Coronary artery (tissue), 2 donors: ENCODE measurements at regions not wholly inside any gene's neighbourhood (a gene's known extent, or its start where the extent isn't known, plus 50 kb on each side); places are given as distances from the start of the nearest gene placed in this dataset.
A peak's percentile ranks its signal among the peaks of the same experiment; 100 is the strongest.

Source experiments
- DNase-seq: peaks from one replicate; pipeline ENCODE4 v3.0.0-alpha.2; 2017; ENCODE audit warnings: low spot score
- H3K27ac ChIP-seq, 2 donors: fragments of 200-600 bp; sonication (generic); one replicate each; pipeline ENCODE4 v1.5.1; 2016 to 2019
- H3K4me3 ChIP-seq: fragments of 200-600 bp; sonication (generic); 2 replicates; pipeline ENCODE4 v1.5.1; 2016; ENCODE audit warnings: mild to moderate bottlenecking, moderate library complexity
- TF ChIP-seq, protein P1 (sequence below): fragments of 200-600 bp; sonication (generic); IDR thresholded peaks from one replicate; pipeline ENCODE4 v1.5.1; 2019; ENCODE audit warnings: antibody characterized with exemption

GRCh38 chr15:94972314-94972713 lies 741.0 kb downstream of the MCTP2 start:
- TF ChIP-seq, protein P1, sequence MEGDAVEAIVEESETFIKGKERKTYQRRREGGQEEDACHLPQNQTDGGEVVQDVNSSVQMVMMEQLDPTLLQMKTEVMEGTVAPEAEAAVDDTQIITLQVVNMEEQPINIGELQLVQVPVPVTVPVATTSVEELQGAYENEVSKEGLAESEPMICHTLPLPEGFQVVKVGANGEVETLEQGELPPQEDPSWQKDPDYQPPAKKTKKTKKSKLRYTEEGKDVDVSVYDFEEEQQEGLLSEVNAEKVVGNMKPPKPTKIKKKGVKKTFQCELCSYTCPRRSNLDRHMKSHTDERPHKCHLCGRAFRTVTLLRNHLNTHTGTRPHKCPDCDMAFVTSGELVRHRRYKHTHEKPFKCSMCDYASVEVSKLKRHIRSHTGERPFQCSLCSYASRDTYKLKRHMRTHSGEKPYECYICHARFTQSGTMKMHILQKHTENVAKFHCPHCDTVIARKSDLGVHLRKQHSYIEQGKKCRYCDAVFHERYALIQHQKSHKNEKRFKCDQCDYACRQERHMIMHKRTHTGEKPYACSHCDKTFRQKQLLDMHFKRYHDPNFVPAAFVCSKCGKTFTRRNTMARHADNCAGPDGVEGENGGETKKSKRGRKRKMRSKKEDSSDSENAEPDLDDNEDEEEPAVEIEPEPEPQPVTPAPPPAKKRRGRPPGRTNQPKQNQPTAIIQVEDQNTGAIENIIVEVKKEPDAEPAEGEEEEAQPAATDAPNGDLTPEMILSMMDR = no peak
- Histone ChIP-seq H3K27ac (peak overlapping the region in 1 of 2 donors; percentile 27), H3K4me3 (no peak overlapping the region)
- no peak for DNase-seq

- H3K4me3 ChIP-seq = no peak overlapping the region
- DNase-seq = no peak
- TF ChIP-seq, protein P1 = no peak
- no peak overlapping the region for H3K27ac ChIP-seq
These were observed 755.7 kb downstream of the MCTP2 start for GRCh38 chr15:94987085-94987484.

DNA sequence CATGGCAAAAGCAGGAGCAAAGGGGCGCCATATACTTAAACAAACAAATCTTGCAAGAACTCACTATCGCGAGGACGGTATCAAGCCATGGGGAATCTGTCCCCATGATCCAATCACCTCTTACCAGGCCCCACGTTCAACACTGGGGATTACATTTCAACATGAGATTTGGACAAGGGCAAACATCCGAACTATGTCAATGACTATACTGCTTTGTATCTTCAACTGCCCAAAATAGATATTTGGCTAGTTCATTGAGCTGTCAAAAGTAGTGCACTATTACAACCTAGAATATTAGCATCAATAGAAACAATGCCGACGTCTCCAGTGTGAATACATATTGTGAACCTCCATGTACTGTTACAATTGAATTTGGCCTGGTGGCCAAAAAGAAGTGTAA lies 760.4 kb downstream of the MCTP2 start:
- Histone ChIP-seq H3K27ac (no peak overlapping the region), H3K4me3 (no peak overlapping the region)
- TF ChIP-seq, protein P1 = no peak
- DNase-seq = no peak

GRCh38 chr15:95009635-95010034 lies 778.3 kb downstream of the MCTP2 start:
- TF ChIP-seq, protein P1 = no peak
- DNase-seq = no peak
- Histone ChIP-seq H3K4me3 (no peak overlapping the region), H3K27ac (no peak overlapping the region)

DNA sequence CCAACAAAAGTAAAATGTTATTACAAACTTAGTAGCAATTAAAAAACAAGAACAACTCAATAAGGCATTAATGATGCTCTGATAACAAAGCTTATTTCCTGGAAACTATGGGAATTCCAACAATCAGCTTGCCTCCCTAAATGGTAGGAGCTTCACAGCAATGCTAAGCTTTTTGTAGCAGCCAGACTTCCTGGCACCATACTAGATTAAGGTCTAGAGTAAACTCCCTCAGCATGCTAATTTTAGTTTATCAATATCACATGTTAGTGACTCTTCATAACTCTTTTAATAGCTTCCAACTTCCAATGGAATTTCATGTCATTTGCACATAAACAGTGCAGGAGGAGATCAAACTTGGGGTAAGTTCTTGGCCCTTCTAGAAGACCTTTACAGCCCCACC lies 782.0 kb downstream of the MCTP2 start:
- TF ChIP-seq, protein P1 = no peak
- no peak overlapping the region for H3K27ac ChIP-seq
- DNase-seq = no peak

GRCh38 chr15:95016511-95017229 lies 785.3 kb downstream of the MCTP2 start:
- no peak overlapping the region for H3K4me3 ChIP-seq
- DNase-seq = no peak
- no peak overlapping the region for H3K27ac ChIP-seq
- TF ChIP-seq, protein P1 = no peak

More for the DNA sequence above, 782.0 kb downstream of the MCTP2 start:
- no peak overlapping the region for H3K4me3 ChIP-seq

GRCh38 chr15:95017666-95018328 lies 786.4 kb downstream of the MCTP2 start:
- TF ChIP-seq, protein P1 = no peak
- no peak for DNase-seq
- no peak overlapping the region for H3K27ac ChIP-seq
- no peak overlapping the region for H3K4me3 ChIP-seq
